Osteoblast (primary cell): ENCODE measurements at regions not wholly inside any gene's neighbourhood (a gene's known extent, or its start where the extent isn't known, plus 50 kb on each side); places are given as distances from the start of the nearest gene placed in this dataset.

Source experiments
- DNase-seq: peaks from one replicate; pipeline ENCODE4 v3.0.0; 2011; ENCODE audit warnings: low spot score, mixed read lengths; ENCODE audit not compliant: insufficient read length; ENCODE audit errors: missing footprints
- H2AFZ ChIP-seq: 2 replicates; pipeline ENCODE4 v1.6.0; 2011; ENCODE audit warnings: mild to moderate bottlenecking, low read length
- H3K27ac ChIP-seq: 2 replicates; pipeline ENCODE4 v1.5.1; 2011; ENCODE audit warnings: mild to moderate bottlenecking, low read depth, low read length, moderate library complexity
- H3K27me3 ChIP-seq: 2 replicates; pipeline ENCODE4 v1.6.0; 2012; ENCODE audit warnings: mild to moderate bottlenecking, control low read depth, inconsistent platforms, low read length, moderate library complexity; ENCODE audit not compliant: insufficient read depth
- H3K36me3 ChIP-seq: 2 replicates; pipeline ENCODE4 v1.5.1; 2011; ENCODE audit warnings: mild to moderate bottlenecking, low read length, control low read depth, moderate library complexity; ENCODE audit not compliant: insufficient read depth
- H3K4me1 ChIP-seq: 2 replicates; pipeline ENCODE4 v1.5.1; 2011; ENCODE audit warnings: mild to moderate bottlenecking, low read length, control low read depth, moderate library complexity; ENCODE audit not compliant: insufficient read depth
- H3K4me2 ChIP-seq: 2 replicates; pipeline ENCODE4 v1.6.0; 2011; ENCODE audit warnings: mild to moderate bottlenecking, low read length; ENCODE audit not compliant: insufficient read depth
- H3K4me3 ChIP-seq: fragments of 200-600 bp; sonication (generic); 3 replicates; pipeline ENCODE4 v1.5.1; 2012; ENCODE audit warnings: mild to moderate bottlenecking, low read length, inconsistent platforms; ENCODE audit not compliant: insufficient read depth
- H3K79me2 ChIP-seq: 2 replicates; pipeline ENCODE4 v1.6.0; 2012; ENCODE audit warnings: mild to moderate bottlenecking, low read length, control low read depth, inconsistent platforms; ENCODE audit not compliant: insufficient read depth
- H3K9me3 ChIP-seq: 2 replicates; pipeline ENCODE4 v1.5.1; 2011; ENCODE audit warnings: low read depth, low read length, control low read depth
- H4K20me1 ChIP-seq: 2 replicates; pipeline ENCODE4 v1.6.0; 2012; ENCODE audit warnings: mild to moderate bottlenecking, low read length, control low read depth; ENCODE audit not compliant: insufficient read depth
- TF ChIP-seq, protein P1 (sequence below): IDR thresholded peaks from 2 replicates; pipeline ENCODE4 v1.5.1; 2011; ENCODE audit warnings: mild to moderate bottlenecking, low read depth, low read length, moderate library complexity; ENCODE audit errors: extremely low read depth

DNA sequence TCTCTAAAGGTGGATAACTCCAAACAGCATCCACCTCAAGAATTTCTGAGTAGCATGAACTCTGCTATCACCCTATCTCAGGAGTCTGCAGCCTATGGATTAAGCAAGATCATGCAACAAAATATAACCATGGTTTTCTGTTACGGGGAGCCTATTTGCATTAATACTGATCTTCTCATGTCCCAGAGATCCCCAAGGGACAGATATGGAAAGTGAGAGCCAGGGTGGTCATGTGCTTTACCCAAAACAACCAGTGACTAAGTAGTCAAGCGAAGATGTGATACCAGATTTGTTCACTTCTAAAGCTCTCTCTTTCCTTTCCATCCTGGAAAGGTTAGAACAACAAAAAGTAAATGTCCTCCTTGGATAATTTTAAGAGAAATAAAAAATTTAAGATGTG lies 125.1 kb downstream of the PRRX1 start:
- no peaks in the 10 kb centered on the region for H3K9me3 ChIP-seq
- peaks cover 29% of the 10 kb centered on the region for H3K4me1 ChIP-seq
- H3K27ac ChIP-seq = no peak overlapping the region
- H3K4me3 ChIP-seq = no peak overlapping the region
- TF ChIP-seq, protein P1, sequence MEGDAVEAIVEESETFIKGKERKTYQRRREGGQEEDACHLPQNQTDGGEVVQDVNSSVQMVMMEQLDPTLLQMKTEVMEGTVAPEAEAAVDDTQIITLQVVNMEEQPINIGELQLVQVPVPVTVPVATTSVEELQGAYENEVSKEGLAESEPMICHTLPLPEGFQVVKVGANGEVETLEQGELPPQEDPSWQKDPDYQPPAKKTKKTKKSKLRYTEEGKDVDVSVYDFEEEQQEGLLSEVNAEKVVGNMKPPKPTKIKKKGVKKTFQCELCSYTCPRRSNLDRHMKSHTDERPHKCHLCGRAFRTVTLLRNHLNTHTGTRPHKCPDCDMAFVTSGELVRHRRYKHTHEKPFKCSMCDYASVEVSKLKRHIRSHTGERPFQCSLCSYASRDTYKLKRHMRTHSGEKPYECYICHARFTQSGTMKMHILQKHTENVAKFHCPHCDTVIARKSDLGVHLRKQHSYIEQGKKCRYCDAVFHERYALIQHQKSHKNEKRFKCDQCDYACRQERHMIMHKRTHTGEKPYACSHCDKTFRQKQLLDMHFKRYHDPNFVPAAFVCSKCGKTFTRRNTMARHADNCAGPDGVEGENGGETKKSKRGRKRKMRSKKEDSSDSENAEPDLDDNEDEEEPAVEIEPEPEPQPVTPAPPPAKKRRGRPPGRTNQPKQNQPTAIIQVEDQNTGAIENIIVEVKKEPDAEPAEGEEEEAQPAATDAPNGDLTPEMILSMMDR = no peak
- no peaks in the 10 kb centered on the region for H4K20me1 ChIP-seq
- H3K4me2 ChIP-seq = no peak overlapping the region
- H3K27me3 ChIP-seq = no peaks in the 10 kb centered on the region
- DNase-seq = no peak
- H3K79me2 ChIP-seq = no peaks in the 10 kb centered on the region
- H3K36me3 ChIP-seq = no peaks in the 10 kb centered on the region
- H2AFZ ChIP-seq = no peak overlapping the region

DNA sequence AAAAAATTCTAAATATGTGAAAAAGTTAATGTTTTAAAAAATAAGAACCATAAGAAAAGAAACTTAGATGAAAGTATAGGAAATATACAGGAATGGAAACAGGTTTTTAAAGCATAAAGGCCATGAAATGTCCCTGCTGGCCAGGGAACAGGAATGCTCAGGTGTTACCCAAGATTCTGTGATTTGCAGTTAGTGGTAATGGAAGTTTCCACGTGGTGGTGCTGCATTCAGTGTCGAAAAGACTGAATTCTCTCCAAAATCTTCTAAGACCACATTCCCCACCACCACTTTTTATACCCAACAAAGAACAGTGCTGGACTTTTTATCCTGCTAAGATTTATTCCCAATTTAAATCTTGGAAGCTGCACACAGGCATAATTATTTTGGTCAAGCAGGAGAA lies 126.2 kb downstream of the PRRX1 start:
- H3K27me3 ChIP-seq = no peaks in the 10 kb centered on the region
- H3K9me3 ChIP-seq = no peaks in the 10 kb centered on the region
- H3K27ac ChIP-seq = peak overlapping the region; percentile 89
- TF ChIP-seq, protein P1 = no peak
- H3K4me3 ChIP-seq = peak overlapping the region; percentile 23
- no peaks in the 10 kb centered on the region for H3K79me2 ChIP-seq
- no peak for DNase-seq
- peak overlapping the region; percentile 50 for H2AFZ ChIP-seq
- H3K36me3 ChIP-seq = no peaks in the 10 kb centered on the region
- no peaks in the 10 kb centered on the region for H4K20me1 ChIP-seq
- H3K4me1 ChIP-seq = peaks cover 34% of the 10 kb centered on the region
- peak overlapping the region; percentile 71 for H3K4me2 ChIP-seq

DNA sequence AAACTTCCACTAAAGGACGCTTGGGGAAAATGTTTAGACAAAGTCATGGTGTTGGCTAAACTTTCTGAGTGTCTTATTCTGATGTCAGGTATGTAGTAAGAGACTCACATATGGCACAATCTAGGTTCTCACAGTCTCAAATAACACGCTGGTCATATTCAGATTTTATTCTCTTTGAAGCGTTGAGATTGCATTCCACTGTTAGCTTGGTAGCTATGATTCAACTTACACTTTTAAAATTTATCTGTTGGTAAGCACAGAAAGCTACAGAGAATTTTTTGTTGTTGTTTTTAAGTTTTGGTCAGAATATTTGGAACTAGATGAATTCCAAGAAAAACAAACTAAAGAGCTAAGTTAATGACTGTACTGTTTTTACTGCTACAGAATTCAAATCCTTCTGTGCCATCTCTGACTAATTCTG lies 126.7 kb downstream of the PRRX1 start:
- Histone ChIP-seq H3K27ac (peak overlapping the region; percentile 89), H3K9me3 (no peaks in the 10 kb centered on the region), H2AFZ (peak overlapping the region; percentile 50), H3K79me2 (no peaks in the 10 kb centered on the region), H3K27me3 (no peaks in the 10 kb centered on the region), H3K4me3 (peak overlapping the region; percentile 23), H4K20me1 (no peaks in the 10 kb centered on the region), H3K4me2 (peak overlapping the region; percentile 71), H3K4me1 (peaks cover 34% of the 10 kb centered on the region), H3K36me3 (no peaks in the 10 kb centered on the region)
- TF ChIP-seq, protein P1 = no peak
- peak; percentile 45 for DNase-seq

DNA sequence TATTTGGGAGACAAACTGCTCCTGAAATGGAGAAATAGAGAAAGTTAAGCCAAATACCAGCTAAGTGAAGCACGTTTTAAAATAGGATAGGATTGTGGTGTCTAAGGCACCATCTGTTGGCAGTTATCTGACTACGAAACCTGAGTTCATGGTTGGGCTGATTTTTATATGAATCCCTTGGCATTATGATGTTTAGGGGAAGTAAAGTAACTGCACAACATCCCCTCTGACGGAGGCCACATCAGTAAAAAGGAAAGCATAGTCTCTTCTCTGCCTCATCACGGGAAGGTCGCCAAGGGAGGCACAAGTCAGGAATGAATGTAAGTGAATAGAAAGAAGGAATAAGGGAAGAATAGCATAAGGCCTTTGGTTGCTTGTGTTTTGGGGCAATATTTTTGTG lies 128.0 kb downstream of the PRRX1 start:
- Histone ChIP-seq H2AFZ (peak overlapping the region; percentile 12), H3K4me2 (peak overlapping the region; percentile 71), H3K4me3 (no peak overlapping the region), H3K79me2 (no peaks in the 10 kb centered on the region), H4K20me1 (no peaks in the 10 kb centered on the region), H3K9me3 (no peaks in the 10 kb centered on the region), H3K4me1 (peaks cover 34% of the 10 kb centered on the region), H3K36me3 (no peaks in the 10 kb centered on the region), H3K27ac (peak overlapping the region; percentile 89), H3K27me3 (no peaks in the 10 kb centered on the region)
- TF ChIP-seq, protein P1 = no peak
- DNase-seq = no peak
